HG03432 (cell line): ENCODE measurements at regions not wholly inside any gene's neighbourhood (a gene's known extent, or its start where the extent isn't known, plus 50 kb on each side); places are given as distances from the start of the nearest gene placed in this dataset.
"Not testable (repeated sequence)": the region's sequence is repeated elsewhere in the genome, so short reads cannot be mapped to it uniquely, and the experiment has no call there.

Experiments used
- ATAC-seq: cut with Tn5 transposase; IDR thresholded peaks from one replicate; pipeline ENCODE4 v1.9.1; 2021; ENCODE audit warnings: mild to moderate bottlenecking, moderate library complexity; ENCODE audit not compliant: unreplicated experiment

GRCh38 chr21:25489673-25490072 lies 117.6 kb downstream of the MRPL39 start:
- no peak for ATAC-seq

- peak; percentile 76 for ATAC-seq
Measured at GRCh38 chr21:25487046-25487594, 120.2 kb downstream of the MRPL39 start.

GRCh38 chr21:25485914-25486313 lies 121.4 kb downstream of the MRPL39 start:
- ATAC-seq, result no peak

GRCh38 chr21:25467896-25468295 lies 139.4 kb downstream of the MRPL39 start:
- no peak for ATAC-seq

GRCh38 chr21:25467071-25467470 lies 140.2 kb downstream of the MRPL39 start:
- not testable (repeated sequence) for ATAC-seq

- ATAC-seq, result no peak
Measured at GRCh38 chr21:25466470-25466869, 140.8 kb downstream of the MRPL39 start.

- no peak for ATAC-seq
Measured at GRCh38 chr21:25465263-25465662, 142.0 kb downstream of the MRPL39 start.

GRCh38 chr21:25464275-25464674 lies 143.0 kb downstream of the MRPL39 start:
- peak; percentile 67 for ATAC-seq

GRCh38 chr21:25462517-25462971 lies 144.7 kb downstream of the MRPL39 start:
- ATAC-seq, result peak; percentile 52

- ATAC-seq, result no peak
Measured at GRCh38 chr21:25461725-25462124, 145.6 kb downstream of the MRPL39 start.

GRCh38 chr21:25459993-25460392 lies 147.3 kb downstream of the MRPL39 start:
- ATAC-seq, result no peak

GRCh38 chr21:25459365-25459764 lies 147.9 kb downstream of the MRPL39 start:
- ATAC-seq, result no peak

- no peak for ATAC-seq
Measured at GRCh38 chr21:25458484-25458883, 148.8 kb downstream of the MRPL39 start.

- ATAC-seq, result no peak
Measured at GRCh38 chr21:25457946-25458345, 149.3 kb downstream of the MRPL39 start.

- ATAC-seq, result peak; percentile 66
Measured at GRCh38 chr21:25457411-25457810, 149.9 kb downstream of the MRPL39 start.

GRCh38 chr21:25456672-25457071 lies 150.6 kb downstream of the MRPL39 start:
- ATAC-seq, result peak; percentile 55

- no peak for ATAC-seq
Measured at GRCh38 chr21:25453524-25453923, 153.8 kb downstream of the MRPL39 start.

GRCh38 chr21:25449950-25450349 lies 157.3 kb downstream of the MRPL39 start:
- ATAC-seq, result no peak

GRCh38 chr21:25441835-25442234 lies 165.4 kb downstream of the MRPL39 start:
- ATAC-seq, result no peak

GRCh38 chr21:25437465-25437864 lies 169.8 kb downstream of the MRPL39 start:
- not testable (repeated sequence) for ATAC-seq

GRCh38 chr21:25428537-25428936 lies 178.7 kb downstream of the MRPL39 start:
- peak; percentile 65 for ATAC-seq

GRCh38 chr21:25427828-25428227 lies 179.5 kb downstream of the MRPL39 start:
- ATAC-seq, result no peak

GRCh38 chr21:25426580-25426979 lies 180.7 kb downstream of the MRPL39 start:
- ATAC-seq, result no peak
